Stimulated activated naive CD8-positive, alpha-beta T cell treated with anti-CD3 and anti-CD28 coated beads, Interleukin-15, Interleukin-2, amounts not matched to agents 100 ng/mL and 50 ng/mL, for 24 hours (primary cell): ENCODE measurements at regions not wholly inside any gene's neighbourhood (a gene's known extent, or its start where the extent isn't known, plus 50 kb on each side); places are given as distances from the start of the nearest gene placed in this dataset.
"Not testable (repeated sequence)": the region's sequence is repeated elsewhere in the genome, so short reads cannot be mapped to it uniquely, and the experiment has no call there.

Experiments used
- H3K27ac Mint-ChIP-seq: one replicate; pipeline ENCODE4 v1.8.0; 2021; ENCODE audit warnings: mild to moderate bottlenecking, mixed read lengths
- H3K27me3 Mint-ChIP-seq: one replicate; pipeline ENCODE4 v1.8.0; 2021; ENCODE audit warnings: mixed read lengths
- H3K36me3 Mint-ChIP-seq: one replicate; pipeline ENCODE4 v1.8.0; 2021; ENCODE audit warnings: low read depth, mixed read lengths
- H3K4me1 Mint-ChIP-seq: one replicate; pipeline ENCODE4 v1.8.0; 2021; ENCODE audit warnings: low read depth, mixed read lengths
- H3K4me3 Mint-ChIP-seq: one replicate; pipeline ENCODE4 v1.8.0; 2021; ENCODE audit warnings: mild to moderate bottlenecking, mixed read lengths
- H3K9me3 Mint-ChIP-seq: one replicate; pipeline ENCODE4 v1.8.0; 2021; ENCODE audit warnings: mixed read lengths

- no peaks in the 10 kb centered on the region for H3K4me1 Mint-ChIP-seq
- no peak overlapping the region for H3K27ac Mint-ChIP-seq
- H3K4me3 Mint-ChIP-seq: no peak overlapping the region
These were observed 1304.6 kb downstream of the EPHA7 start for GRCh38 chr6:92114797-92115196.

GRCh38 chr6:92114091-92114675, 1305.2 kb downstream of the EPHA7 start:
- no peaks in the 10 kb centered on the region for H3K4me1 Mint-ChIP-seq

More at GRCh38 chr6:92114797-92115196, 1304.6 kb downstream of the EPHA7 start:
- H3K9me3 Mint-ChIP-seq: no peaks in the 10 kb centered on the region
- H3K36me3 Mint-ChIP-seq: no peaks in the 10 kb centered on the region
- H3K27me3 Mint-ChIP-seq: no peaks in the 10 kb centered on the region

GRCh38 chr6:92111386-92111785, 1308.0 kb downstream of the EPHA7 start:
- no peak overlapping the region for H3K27ac Mint-ChIP-seq
- H3K9me3 Mint-ChIP-seq: peaks cover 10% of the 10 kb centered on the region
- H3K36me3 Mint-ChIP-seq: no peaks in the 10 kb centered on the region
- H3K4me1 Mint-ChIP-seq: no peaks in the 10 kb centered on the region
- no peak overlapping the region for H3K4me3 Mint-ChIP-seq
- no peaks in the 10 kb centered on the region for H3K27me3 Mint-ChIP-seq

More at GRCh38 chr6:92114091-92114675, 1305.2 kb downstream of the EPHA7 start:
- no peaks in the 10 kb centered on the region for H3K9me3 Mint-ChIP-seq
- no peaks in the 10 kb centered on the region for H3K27me3 Mint-ChIP-seq
- H3K36me3 Mint-ChIP-seq: no peaks in the 10 kb centered on the region
- no peak overlapping the region for H3K27ac Mint-ChIP-seq
- H3K4me3 Mint-ChIP-seq: no peak overlapping the region

DNA sequence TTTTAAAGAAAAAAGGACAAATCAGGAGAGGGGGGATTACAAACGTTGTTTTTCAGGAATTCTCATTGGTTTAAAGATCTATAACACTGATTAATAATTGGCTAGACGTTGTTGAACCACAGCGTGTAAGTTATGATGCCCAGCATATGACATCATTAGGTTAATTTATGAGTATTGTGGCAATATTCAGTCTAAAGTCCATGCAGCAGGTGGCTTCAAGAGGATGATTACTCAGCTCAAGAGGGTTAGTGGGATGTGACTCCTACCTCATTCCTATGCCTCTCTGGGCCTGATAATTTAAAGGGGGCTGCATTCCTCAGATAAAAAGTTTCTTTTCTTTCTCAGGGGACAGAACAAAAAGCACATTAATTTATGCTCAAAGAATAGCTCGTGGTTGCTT, 1309.0 kb downstream of the EPHA7 start:
- H3K27me3 Mint-ChIP-seq: no peaks in the 10 kb centered on the region
- H3K36me3 Mint-ChIP-seq: no peaks in the 10 kb centered on the region
- no peaks in the 10 kb centered on the region for H3K4me1 Mint-ChIP-seq
- no peak overlapping the region for H3K4me3 Mint-ChIP-seq
- H3K27ac Mint-ChIP-seq: no peak overlapping the region
- H3K9me3 Mint-ChIP-seq: peaks cover 10% of the 10 kb centered on the region

GRCh38 chr6:92109956-92110355, 1309.4 kb downstream of the EPHA7 start:
- Mint-ChIP-seq H3K27ac (no peak overlapping the region), H3K27me3 (no peaks in the 10 kb centered on the region), H3K4me3 (no peak overlapping the region), H3K4me1 (no peaks in the 10 kb centered on the region), H3K36me3 (no peaks in the 10 kb centered on the region), H3K9me3 (peaks cover 10% of the 10 kb centered on the region)

- no peaks in the 10 kb centered on the region for H3K4me1 Mint-ChIP-seq
- no peak overlapping the region for H3K27ac Mint-ChIP-seq
- H3K36me3 Mint-ChIP-seq: no peaks in the 10 kb centered on the region
- H3K27me3 Mint-ChIP-seq: no peaks in the 10 kb centered on the region
- peaks cover 10% of the 10 kb centered on the region for H3K9me3 Mint-ChIP-seq
- H3K4me3 Mint-ChIP-seq: no peak overlapping the region
These were observed 1310.1 kb downstream of the EPHA7 start for GRCh38 chr6:92109256-92109655.

DNA sequence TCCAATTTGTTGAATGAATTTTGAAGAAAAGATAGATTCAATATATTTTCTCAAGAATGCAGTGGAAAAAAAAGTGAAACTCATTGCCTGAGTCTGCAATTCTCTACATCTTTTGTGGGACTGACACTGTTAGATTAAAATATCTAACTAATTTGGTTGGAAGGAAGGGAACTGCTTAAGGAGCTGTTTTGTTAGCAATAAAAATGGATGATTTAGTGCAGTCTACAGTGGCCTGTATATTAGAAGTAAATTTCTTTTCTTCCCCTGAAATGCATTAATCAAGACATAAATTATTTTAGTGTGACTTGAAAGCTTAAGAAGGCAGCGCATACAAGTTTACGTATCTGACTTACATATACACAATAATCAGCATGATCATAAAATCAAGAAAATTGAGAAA, 1332.6 kb downstream of the EPHA7 start:
- Mint-ChIP-seq H3K4me1 (no peaks in the 10 kb centered on the region), H3K4me3 (no peak overlapping the region), H3K36me3 (no peaks in the 10 kb centered on the region)

GRCh38 chr6:92083914-92084313, 1335.4 kb downstream of the EPHA7 start:
- not testable (repeated sequence) for H3K27ac Mint-ChIP-seq, H3K4me1 Mint-ChIP-seq, H3K36me3 Mint-ChIP-seq, H3K27me3 Mint-ChIP-seq, H3K4me3 Mint-ChIP-seq
- peaks cover 13% of the 10 kb centered on the region for H3K9me3 Mint-ChIP-seq

More for the DNA sequence above, 1332.6 kb downstream of the EPHA7 start:
- peaks cover 13% of the 10 kb centered on the region for H3K9me3 Mint-ChIP-seq
- no peaks in the 10 kb centered on the region for H3K27me3 Mint-ChIP-seq
- H3K27ac Mint-ChIP-seq: no peak overlapping the region

DNA sequence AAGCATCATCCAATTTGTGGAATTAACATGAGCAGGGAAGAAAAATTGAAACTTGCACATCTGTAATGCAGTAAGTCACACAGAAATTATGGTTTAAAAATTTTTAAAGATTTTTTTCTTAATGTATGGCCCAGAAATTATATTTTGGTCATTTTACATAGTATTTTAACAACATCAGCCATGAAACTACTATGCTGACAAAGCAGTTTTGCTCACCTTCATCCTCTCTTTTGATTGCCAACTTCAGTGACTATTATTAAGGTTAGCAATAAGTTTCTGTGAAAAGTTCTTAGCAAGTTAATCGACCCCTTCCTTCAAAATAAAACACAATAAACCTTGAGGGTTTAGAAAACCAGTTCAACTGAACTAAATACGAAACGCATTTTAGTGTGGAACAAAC, 1347.0 kb downstream of the EPHA7 start:
- Mint-ChIP-seq H3K27ac (no peak overlapping the region), H3K4me3 (no peak overlapping the region), H3K4me1 (no peaks in the 10 kb centered on the region), H3K36me3 (no peaks in the 10 kb centered on the region), H3K27me3 (no peaks in the 10 kb centered on the region), H3K9me3 (peaks cover 4% of the 10 kb centered on the region)

GRCh38 chr6:92069781-92070180, 1349.6 kb downstream of the EPHA7 start:
- H3K27me3 Mint-ChIP-seq: no peaks in the 10 kb centered on the region
- no peak overlapping the region for H3K4me3 Mint-ChIP-seq
- peaks cover 4% of the 10 kb centered on the region for H3K9me3 Mint-ChIP-seq
- no peak overlapping the region for H3K27ac Mint-ChIP-seq
- no peaks in the 10 kb centered on the region for H3K36me3 Mint-ChIP-seq
- no peaks in the 10 kb centered on the region for H3K4me1 Mint-ChIP-seq

DNA sequence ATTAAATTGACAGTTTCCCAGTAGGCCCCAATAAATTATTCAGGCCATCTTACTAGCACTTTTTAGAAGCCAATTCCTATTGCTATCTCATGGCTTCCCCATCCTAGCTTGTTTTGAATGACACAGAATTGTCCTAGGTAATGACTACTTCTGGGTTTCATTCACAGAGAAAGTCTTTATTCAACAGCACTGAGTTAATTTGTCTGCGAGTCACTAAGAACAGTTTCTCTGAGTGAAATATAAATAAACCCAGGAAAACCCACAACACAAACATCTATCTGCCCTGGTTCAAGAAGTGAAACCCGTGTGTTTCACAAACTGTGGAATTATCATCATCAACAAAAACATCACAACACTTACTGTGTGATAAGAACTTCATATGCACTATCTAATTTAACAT, 1366.8 kb downstream of the EPHA7 start:
- H3K27ac Mint-ChIP-seq: no peak overlapping the region
- H3K36me3 Mint-ChIP-seq: no peaks in the 10 kb centered on the region
- no peaks in the 10 kb centered on the region for H3K9me3 Mint-ChIP-seq
- H3K27me3 Mint-ChIP-seq: no peaks in the 10 kb centered on the region
- no peak overlapping the region for H3K4me3 Mint-ChIP-seq
- no peaks in the 10 kb centered on the region for H3K4me1 Mint-ChIP-seq

GRCh38 chr6:92050216-92050615, 1369.1 kb downstream of the EPHA7 start:
- Mint-ChIP-seq H3K9me3 (no peaks in the 10 kb centered on the region), H3K4me1 (no peaks in the 10 kb centered on the region), H3K27me3 (no peaks in the 10 kb centered on the region), H3K4me3 (no peak overlapping the region), H3K36me3 (no peaks in the 10 kb centered on the region), H3K27ac (no peak overlapping the region)

- no peak overlapping the region for H3K4me3 Mint-ChIP-seq
- H3K27me3 Mint-ChIP-seq: no peaks in the 10 kb centered on the region
- no peaks in the 10 kb centered on the region for H3K36me3 Mint-ChIP-seq
- H3K4me1 Mint-ChIP-seq: no peaks in the 10 kb centered on the region
- H3K9me3 Mint-ChIP-seq: no peaks in the 10 kb centered on the region
- no peak overlapping the region for H3K27ac Mint-ChIP-seq
These were observed 1371.5 kb downstream of the EPHA7 start for GRCh38 chr6:92047860-92048259.

DNA sequence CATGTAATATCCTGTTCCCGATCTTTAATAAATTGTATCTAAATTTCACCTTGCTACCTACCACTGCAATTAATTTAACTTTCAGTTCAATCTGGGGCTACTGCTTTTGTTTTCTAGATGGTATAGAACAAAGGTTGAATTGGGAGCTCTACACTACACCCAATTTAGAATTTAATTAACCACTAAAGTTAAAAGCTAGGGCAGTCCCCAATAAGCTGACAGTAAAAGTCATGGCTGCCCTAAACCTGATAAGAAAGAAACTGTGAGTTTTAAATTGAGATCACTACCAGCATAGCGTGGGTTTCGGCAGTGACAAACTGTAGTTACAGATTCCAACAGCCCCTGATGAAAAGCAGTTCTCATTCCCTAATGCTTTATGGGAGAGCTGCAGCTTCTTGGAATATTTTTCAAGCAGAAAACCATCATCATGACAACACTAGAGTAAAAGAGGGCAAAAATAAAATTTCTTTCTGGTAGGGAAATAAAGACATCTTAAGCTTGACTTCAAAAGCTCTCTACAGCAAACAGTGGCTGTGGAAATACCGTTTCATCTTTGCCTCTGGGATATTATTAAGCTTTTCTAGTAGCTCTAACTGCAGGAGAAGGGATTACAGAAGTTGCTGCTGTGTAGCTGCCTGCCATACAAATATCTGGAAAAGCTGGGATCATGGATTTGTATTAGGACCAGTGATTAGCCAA, 1372.1 kb downstream of the EPHA7 start:
- no peaks in the 10 kb centered on the region for H3K9me3 Mint-ChIP-seq
- H3K27me3 Mint-ChIP-seq: no peaks in the 10 kb centered on the region
- H3K36me3 Mint-ChIP-seq: no peaks in the 10 kb centered on the region
- no peak overlapping the region for H3K4me3 Mint-ChIP-seq
- H3K27ac Mint-ChIP-seq: no peak overlapping the region
- no peaks in the 10 kb centered on the region for H3K4me1 Mint-ChIP-seq

GRCh38 chr6:92044312-92044711, 1375.0 kb downstream of the EPHA7 start:
- no peaks in the 10 kb centered on the region for H3K9me3 Mint-ChIP-seq
- H3K4me1 Mint-ChIP-seq: no peaks in the 10 kb centered on the region
- no peak overlapping the region for H3K4me3 Mint-ChIP-seq
- H3K27ac Mint-ChIP-seq: no peak overlapping the region
- H3K36me3 Mint-ChIP-seq: no peaks in the 10 kb centered on the region
- no peaks in the 10 kb centered on the region for H3K27me3 Mint-ChIP-seq

GRCh38 chr6:92043777-92044176, 1375.6 kb downstream of the EPHA7 start:
- H3K36me3 Mint-ChIP-seq: no peaks in the 10 kb centered on the region
- H3K4me3 Mint-ChIP-seq: no peak overlapping the region
- H3K4me1 Mint-ChIP-seq: no peaks in the 10 kb centered on the region
- H3K27me3 Mint-ChIP-seq: no peaks in the 10 kb centered on the region
- H3K27ac Mint-ChIP-seq: no peak overlapping the region
- no peaks in the 10 kb centered on the region for H3K9me3 Mint-ChIP-seq
